Gastrocnemius medialis (tissue), 4 donors: ENCODE measurements at regions not wholly inside any gene's neighbourhood (a gene's known extent, or its start where the extent isn't known, plus 50 kb on each side); places are given as distances from the start of the nearest gene placed in this dataset.

Source experiments
- CTCF ChIP-seq, 5 experiments: fragments of 450-650 bp in 3 of 5; fragments of 200-600 bp in 2 of 5; sonication (generic) in 2 of 5; IDR thresholded peaks in 4 of 5; conservative IDR thresholded peaks in 1 of 5; 1 replicate in 4 of 5; 2 replicates in 1 of 5; pipeline ENCODE4 v1.5.1; 2016 to 2019; ENCODE audit warnings: antibody characterized with exemption in 5 of 5, mild to moderate bottlenecking in 3 of 5, moderate library complexity in 3 of 5
- POLR2A ChIP-seq, 2 donors: fragments of 450-650 bp; IDR thresholded peaks; one replicate each; pipeline ENCODE4 v1.6.1; 2017; ENCODE audit warnings: antibody characterized with exemption in 2 of 2, mild to moderate bottlenecking in 2 of 2, moderate library complexity in 2 of 2

GRCh38 chr13:105200181-105200580, 1335.3 kb downstream of the EFNB2 start:
- TF ChIP-seq CTCF (IDR thresholded peaks at IDR 0.05 in 4 of 5, conservative IDR thresholded peaks at IDR 0.05 in 1 of 5) (no peak), POLR2A (IDR thresholded peaks at IDR 0.05) (no peak)
